ENCODE measurements at regions not wholly inside any gene's neighbourhood (a gene's known extent, or its start where the extent isn't known, plus 50 kb on each side); places are given as distances from the start of the nearest gene placed in this dataset.

DNA sequence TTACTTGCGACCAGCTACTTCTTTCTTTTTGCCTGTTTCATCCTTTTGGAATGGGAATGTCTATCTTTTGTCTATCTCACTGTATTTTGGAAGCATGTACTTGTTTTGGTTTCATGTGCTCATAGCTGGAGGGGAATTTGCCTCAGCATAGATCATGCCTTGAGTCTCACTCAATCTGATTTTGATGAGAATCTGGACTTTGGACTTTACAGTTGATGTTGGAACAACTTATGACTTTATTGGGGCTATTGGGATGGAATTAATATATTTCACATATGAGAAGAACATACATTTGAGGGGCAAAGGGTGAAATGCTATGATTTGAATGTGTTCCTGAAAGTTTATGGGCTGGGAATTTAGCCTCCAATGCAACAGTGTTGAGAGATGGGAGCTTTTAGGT, 206.2 kb upstream of the DDI1 start:
- Histone ChIP-seq H3K79me2 (ENCODE audit: insufficient read depth, low read length) (no peaks in the 10 kb centered on the region), H3K36me3 (replicated peaks in 1 of 2; ENCODE audit: control insufficient read depth in 1 of 2, insufficient read depth in 2 of 2, low read length in 2 of 2) (no peaks in the 10 kb centered on the region), H3K4me3 (replicated peaks in 1 of 3; ENCODE audit: insufficient read depth in 1 of 3, low read depth in 2 of 3, low read length in 3 of 3) (no peak overlapping the region), H2AFZ (ENCODE audit: low read length) (no peak overlapping the region), H3K27ac (ENCODE audit: extremely low read length, insufficient read depth, low read length) (no peak overlapping the region), H3K4me2 (ENCODE audit: low read depth, low read length) (no peak overlapping the region), H3K9ac (ENCODE audit: insufficient read depth, low read depth, low read length) (no peak overlapping the region), H3K4me1 (ENCODE audit: insufficient read depth, low read length) (no peaks in the 10 kb centered on the region), H3K9me3 (ENCODE audit: low read length) (peaks cover 86% of the 10 kb centered on the region), H4K20me1 (ENCODE audit: insufficient read depth, low read length) (no peaks in the 10 kb centered on the region), H3K27me3 (ENCODE audit: control insufficient read depth in 1 of 2, insufficient read depth in 2 of 2, low read length in 2 of 2) (no peaks in the 10 kb centered on the region)
- ChIA-PET CTCF (ENCODE audit: low intra/inter-chr PET ratio, low total read pairs) (no interaction called here), POLR2A (no interaction called here)
- intact Hi-C loops (cut with micrococcal nuclease; ENCODE audit: unreplicated experiment): no loop called here
- TF ChIP-seq GPN1 (CRISPR knock-in tag; IDR thresholded peaks at IDR 0.05; ENCODE audit: borderline replicate concordance) (no peak), HOXA7 (CRISPR knock-in tag; IDR thresholded peaks at IDR 0.05) (no peak), MBD4 (IDR thresholded peaks at IDR 0.05; ENCODE audit: borderline replicate concordance, low read length) (no peak), FOXC1 (CRISPR knock-in tag; IDR thresholded peaks at IDR 0.05; ENCODE audit: borderline replicate concordance) (no peak), ZNF605 (CRISPR knock-in tag; IDR thresholded peaks at IDR 0.05) (no peak), HDAC1 (CRISPR knock-in tag; IDR thresholded peaks at IDR 0.05) (no peak), POLR2G (IDR thresholded peaks at IDR 0.05; ENCODE audit: low read depth, low read length) (no peak), SP1 (IDR thresholded peaks at IDR 0.05) (no peak), SP1 (CRISPR knock-in tag; IDR thresholded peaks at IDR 0.05) (no peak)
- TF ChIP-seq, protein P1, sequence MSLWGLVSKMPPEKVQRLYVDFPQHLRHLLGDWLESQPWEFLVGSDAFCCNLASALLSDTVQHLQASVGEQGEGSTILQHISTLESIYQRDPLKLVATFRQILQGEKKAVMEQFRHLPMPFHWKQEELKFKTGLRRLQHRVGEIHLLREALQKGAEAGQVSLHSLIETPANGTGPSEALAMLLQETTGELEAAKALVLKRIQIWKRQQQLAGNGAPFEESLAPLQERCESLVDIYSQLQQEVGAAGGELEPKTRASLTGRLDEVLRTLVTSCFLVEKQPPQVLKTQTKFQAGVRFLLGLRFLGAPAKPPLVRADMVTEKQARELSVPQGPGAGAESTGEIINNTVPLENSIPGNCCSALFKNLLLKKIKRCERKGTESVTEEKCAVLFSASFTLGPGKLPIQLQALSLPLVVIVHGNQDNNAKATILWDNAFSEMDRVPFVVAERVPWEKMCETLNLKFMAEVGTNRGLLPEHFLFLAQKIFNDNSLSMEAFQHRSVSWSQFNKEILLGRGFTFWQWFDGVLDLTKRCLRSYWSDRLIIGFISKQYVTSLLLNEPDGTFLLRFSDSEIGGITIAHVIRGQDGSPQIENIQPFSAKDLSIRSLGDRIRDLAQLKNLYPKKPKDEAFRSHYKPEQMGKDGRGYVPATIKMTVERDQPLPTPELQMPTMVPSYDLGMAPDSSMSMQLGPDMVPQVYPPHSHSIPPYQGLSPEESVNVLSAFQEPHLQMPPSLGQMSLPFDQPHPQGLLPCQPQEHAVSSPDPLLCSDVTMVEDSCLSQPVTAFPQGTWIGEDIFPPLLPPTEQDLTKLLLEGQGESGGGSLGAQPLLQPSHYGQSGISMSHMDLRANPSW (CRISPR knock-in tag; IDR thresholded peaks at IDR 0.05; ENCODE audit: borderline replicate concordance): no peak
- BruUV-seq (replicated peaks): no TSS peak
- in situ Hi-C loops (cut with HindIII; ENCODE audit: extremely low pct_ligation_motif_present, low pct_unique_long_range_greater_than_20kb): no loop called here
- WGBS (ENCODE audit: low lambda C conversion rate): 0% methylated on average over 1 of the region's 1 CpG
- FAIRE-seq (no peak), ATAC-seq (no peak), DNase-seq (ENCODE audit: low spot score) (no peak)

Data from HepG2 (cell line).